MG63 (cell line): ENCODE measurements at regions not wholly inside any gene's neighbourhood (a gene's known extent, or its start where the extent isn't known, plus 50 kb on each side); places are given as distances from the start of the nearest gene placed in this dataset.

Experiments used
- DNase-seq: peaks from one replicate; pipeline ENCODE4 v3.0.0-alpha.2; 2020
- H3K27me3 ChIP-seq: fragments of 250-450 bp; sonication (Bioruptor Pico); 2 replicates; pipeline ENCODE4 v1.5.1; 2020; ENCODE audit warnings: mild to moderate bottlenecking, moderate library complexity
- H3K36me3 ChIP-seq: fragments of 250-450 bp; sonication (Bioruptor Pico); 2 replicates; pipeline ENCODE4 v1.5.1; 2020; ENCODE audit warnings: mild to moderate bottlenecking, moderate library complexity
- H3K4me3 ChIP-seq: fragments of 250-450 bp; sonication (Bioruptor Pico); 2 replicates; pipeline ENCODE4 v1.5.1; 2020; ENCODE audit warnings: mild to moderate bottlenecking, moderate library complexity
- H3K9me3 ChIP-seq: fragments of 250-450 bp; sonication (Bioruptor Pico); 2 replicates; pipeline ENCODE4 v1.5.1; 2020; ENCODE audit warnings: mild to moderate bottlenecking, moderate library complexity

GRCh38 chr10:93204494-93205485 is 131.1 kb downstream of the CYP26A1 start:
- no peaks in the 10 kb centered on the region for H3K27me3 ChIP-seq
- H3K4me3 ChIP-seq = no peak overlapping the region
- no peaks in the 10 kb centered on the region for H3K9me3 ChIP-seq
- H3K36me3 ChIP-seq = no peaks in the 10 kb centered on the region
- no peak for DNase-seq

GRCh38 chr10:93206652-93207051 is 133.0 kb downstream of the CYP26A1 start:
- DNase-seq = no peak
- Histone ChIP-seq H3K9me3 (no peaks in the 10 kb centered on the region), H3K36me3 (no peaks in the 10 kb centered on the region), H3K27me3 (no peaks in the 10 kb centered on the region), H3K4me3 (no peak overlapping the region)

GRCh38 chr10:93208717-93209464 is 135.2 kb downstream of the CYP26A1 start:
- Histone ChIP-seq H3K4me3 (no peak overlapping the region), H3K9me3 (no peaks in the 10 kb centered on the region), H3K27me3 (no peaks in the 10 kb centered on the region), H3K36me3 (no peaks in the 10 kb centered on the region)
- peak; percentile 82 for DNase-seq

- DNase-seq = no peak
- H3K4me3 ChIP-seq = no peak overlapping the region
- H3K9me3 ChIP-seq = no peaks in the 10 kb centered on the region
- H3K27me3 ChIP-seq = no peaks in the 10 kb centered on the region
- H3K36me3 ChIP-seq = no peaks in the 10 kb centered on the region
These were observed 138.3 kb downstream of the CYP26A1 start for GRCh38 chr10:93211991-93212390.

GRCh38 chr10:93215312-93215711 is 141.6 kb downstream of the CYP26A1 start:
- Histone ChIP-seq H3K27me3 (no peaks in the 10 kb centered on the region), H3K4me3 (no peak overlapping the region), H3K36me3 (no peaks in the 10 kb centered on the region), H3K9me3 (no peaks in the 10 kb centered on the region)
- no peak for DNase-seq

GRCh38 chr10:93216341-93216985 is 142.8 kb downstream of the CYP26A1 start:
- H3K27me3 ChIP-seq = no peaks in the 10 kb centered on the region
- DNase-seq = no peak
- H3K36me3 ChIP-seq = no peaks in the 10 kb centered on the region
- no peaks in the 10 kb centered on the region for H3K9me3 ChIP-seq
- no peak overlapping the region for H3K4me3 ChIP-seq

- H3K27me3 ChIP-seq = no peaks in the 10 kb centered on the region
- no peak overlapping the region for H3K4me3 ChIP-seq
- no peak for DNase-seq
- H3K9me3 ChIP-seq = no peaks in the 10 kb centered on the region
- H3K36me3 ChIP-seq = no peaks in the 10 kb centered on the region
These were observed 144.7 kb downstream of the CYP26A1 start for GRCh38 chr10:93218386-93218785.

GRCh38 chr10:93219347-93219746 is 145.7 kb downstream of the CYP26A1 start:
- DNase-seq = peak; percentile 29

GRCh38 chr10:93220296-93221170 is 146.8 kb downstream of the CYP26A1 start:
- H3K4me3 ChIP-seq = no peak overlapping the region
- DNase-seq = no peak
- no peaks in the 10 kb centered on the region for H3K36me3 ChIP-seq
- H3K27me3 ChIP-seq = no peaks in the 10 kb centered on the region
- H3K9me3 ChIP-seq = no peaks in the 10 kb centered on the region

More at GRCh38 chr10:93219347-93219746, 145.7 kb downstream of the CYP26A1 start:
- Histone ChIP-seq H3K4me3 (no peak overlapping the region), H3K36me3 (no peaks in the 10 kb centered on the region), H3K27me3 (no peaks in the 10 kb centered on the region), H3K9me3 (no peaks in the 10 kb centered on the region)

GRCh38 chr10:93221171-93221496 is 147.4 kb downstream of the CYP26A1 start:
- H3K36me3 ChIP-seq = no peaks in the 10 kb centered on the region
- no peaks in the 10 kb centered on the region for H3K9me3 ChIP-seq
- H3K27me3 ChIP-seq = no peaks in the 10 kb centered on the region
- no peak overlapping the region for H3K4me3 ChIP-seq
- DNase-seq = no peak

- Histone ChIP-seq H3K36me3 (no peaks in the 10 kb centered on the region), H3K4me3 (no peak overlapping the region), H3K9me3 (no peaks in the 10 kb centered on the region), H3K27me3 (no peaks in the 10 kb centered on the region)
- DNase-seq = peak; percentile 63
These were observed 147.8 kb downstream of the CYP26A1 start for GRCh38 chr10:93221521-93221920.

GRCh38 chr10:93222211-93222754 is 148.6 kb downstream of the CYP26A1 start:
- Histone ChIP-seq H3K9me3 (no peaks in the 10 kb centered on the region), H3K27me3 (no peaks in the 10 kb centered on the region), H3K4me3 (no peak overlapping the region), H3K36me3 (no peaks in the 10 kb centered on the region)
- DNase-seq = peak; percentile 25

- Histone ChIP-seq H3K4me3 (no peak overlapping the region), H3K27me3 (no peaks in the 10 kb centered on the region), H3K9me3 (no peaks in the 10 kb centered on the region), H3K36me3 (no peaks in the 10 kb centered on the region)
- no peak for DNase-seq
These were observed 149.2 kb downstream of the CYP26A1 start for GRCh38 chr10:93222876-93223275.

- Histone ChIP-seq H3K9me3 (no peaks in the 10 kb centered on the region), H3K36me3 (no peaks in the 10 kb centered on the region), H3K27me3 (no peaks in the 10 kb centered on the region), H3K4me3 (no peak overlapping the region)
- no peak for DNase-seq
These were observed 149.6 kb downstream of the CYP26A1 start for GRCh38 chr10:93223336-93223735.

GRCh38 chr10:93224005-93224779 is 150.5 kb downstream of the CYP26A1 start:
- no peaks in the 10 kb centered on the region for H3K9me3 ChIP-seq
- no peak for DNase-seq
- H3K27me3 ChIP-seq = no peaks in the 10 kb centered on the region
- no peaks in the 10 kb centered on the region for H3K36me3 ChIP-seq
- H3K4me3 ChIP-seq = no peak overlapping the region
